ENCODE measurements at regions not wholly inside any gene's neighbourhood (a gene's known extent, or its start where the extent isn't known, plus 50 kb on each side); places are given as distances from the start of the nearest gene placed in this dataset.

DNA sequence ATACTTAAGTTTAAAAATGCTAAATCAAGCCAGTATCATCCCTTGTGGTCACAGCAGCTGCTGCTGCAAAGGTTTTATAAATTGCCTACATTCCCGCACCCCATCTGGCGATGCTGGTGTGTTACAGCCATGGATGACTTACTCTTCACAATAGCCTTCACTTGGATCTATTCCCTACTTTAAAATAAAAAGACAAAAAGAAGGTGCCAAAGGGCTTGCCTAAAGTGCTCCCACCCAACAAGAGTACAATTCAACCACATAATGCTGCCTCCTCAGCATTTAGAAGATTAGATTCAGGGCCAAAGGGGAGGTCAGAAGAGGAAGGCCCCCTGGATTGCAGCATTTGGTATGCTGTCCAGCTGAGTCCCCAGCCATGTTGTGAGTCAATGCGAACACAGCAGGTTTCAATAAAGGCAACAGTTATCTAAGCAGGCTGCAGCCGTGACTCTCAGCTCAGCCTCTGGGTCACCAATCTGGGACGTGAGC is 176.1 kb downstream of the DAD1 start:
- no peak for DNase-seq

DNA sequence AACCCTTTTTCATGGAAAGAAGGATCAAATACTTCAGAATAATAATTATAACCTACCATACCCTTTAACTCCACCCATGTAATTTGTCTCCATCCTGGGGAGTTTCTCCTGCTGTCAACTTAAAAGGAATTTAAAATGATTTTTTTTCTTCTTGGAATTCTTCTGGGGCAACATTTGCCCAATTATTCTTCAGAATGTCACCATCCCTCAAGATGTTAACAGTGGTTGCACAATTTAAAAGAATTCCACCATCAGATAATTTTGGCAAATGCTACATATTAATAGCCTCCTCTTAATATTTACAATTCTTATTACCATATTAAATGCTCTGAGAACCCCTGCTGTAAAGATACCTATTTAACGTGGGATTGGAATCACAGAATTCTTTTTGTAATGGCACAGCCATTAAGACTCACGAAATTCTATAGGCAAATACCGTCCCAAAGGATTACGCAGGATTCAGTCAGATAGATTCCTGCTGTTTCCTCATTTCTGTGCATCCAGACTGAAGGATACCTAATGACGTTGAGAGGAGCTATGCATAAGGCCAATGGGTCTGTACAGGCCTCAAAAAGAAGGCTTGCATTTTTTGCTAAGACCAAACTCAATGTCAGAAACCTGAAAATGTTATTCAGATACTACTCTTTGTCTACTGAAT is 177.5 kb downstream of the DAD1 start:
- no peak for DNase-seq

DNA sequence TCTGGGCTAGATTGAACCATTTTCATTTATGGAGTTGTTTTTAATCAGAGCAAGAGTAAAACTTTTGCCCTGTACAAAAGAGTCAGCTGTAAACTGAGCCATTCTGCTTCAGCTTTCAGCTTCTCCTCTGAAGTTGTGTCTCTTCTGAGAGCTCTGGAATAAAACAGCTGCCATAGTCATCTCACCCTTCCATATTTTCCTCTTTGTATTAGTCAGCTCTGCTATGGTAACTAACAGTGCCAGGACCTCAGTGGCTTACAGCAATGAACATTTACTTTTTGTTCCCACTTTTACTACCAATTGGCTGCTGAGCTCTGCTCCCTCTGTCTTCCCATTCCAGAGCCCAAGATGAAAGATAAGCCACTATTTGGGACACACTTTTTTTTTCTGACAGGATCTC is 178.5 kb downstream of the DAD1 start:
- DNase-seq = no peak

DNA sequence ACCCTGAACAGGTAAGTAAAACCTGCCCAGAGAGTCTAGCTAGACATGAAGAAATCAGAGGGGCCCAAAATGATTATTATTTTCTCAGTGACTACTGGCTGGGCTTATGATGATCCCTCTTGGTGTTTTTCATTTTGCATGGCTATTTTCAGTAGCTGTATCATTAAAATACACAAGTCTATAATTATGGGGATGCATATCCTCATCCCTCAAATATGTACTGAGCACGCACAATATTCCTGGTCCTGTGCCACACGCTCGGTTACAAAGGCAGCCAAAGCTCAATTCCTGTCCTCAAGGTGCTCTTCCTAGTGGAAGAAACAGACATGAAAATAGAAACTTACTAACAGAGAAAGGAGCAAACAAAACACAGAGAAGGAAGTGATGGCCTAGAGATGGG is 180.0 kb downstream of the DAD1 start:
- no peak for DNase-seq

DNA sequence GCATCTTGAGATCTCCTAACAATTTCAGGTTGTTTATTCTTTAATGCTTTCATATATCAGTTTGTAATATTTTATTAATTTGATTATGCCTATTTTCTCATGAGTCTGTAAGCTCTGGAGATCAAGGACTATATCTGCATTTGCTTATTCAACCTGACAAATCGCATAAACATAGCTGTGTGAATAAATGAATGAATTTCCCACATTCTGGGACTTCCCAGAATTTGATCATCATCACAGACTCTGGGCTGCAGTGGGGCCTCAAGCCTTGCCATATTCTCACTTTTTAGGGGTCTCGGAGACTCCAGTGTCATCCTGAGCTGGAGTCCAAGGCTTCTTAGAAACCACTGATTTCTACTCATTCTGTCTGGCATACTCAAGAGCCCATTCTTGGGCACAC is 180.5 kb downstream of the DAD1 start:
- DNase-seq = no peak

DNA sequence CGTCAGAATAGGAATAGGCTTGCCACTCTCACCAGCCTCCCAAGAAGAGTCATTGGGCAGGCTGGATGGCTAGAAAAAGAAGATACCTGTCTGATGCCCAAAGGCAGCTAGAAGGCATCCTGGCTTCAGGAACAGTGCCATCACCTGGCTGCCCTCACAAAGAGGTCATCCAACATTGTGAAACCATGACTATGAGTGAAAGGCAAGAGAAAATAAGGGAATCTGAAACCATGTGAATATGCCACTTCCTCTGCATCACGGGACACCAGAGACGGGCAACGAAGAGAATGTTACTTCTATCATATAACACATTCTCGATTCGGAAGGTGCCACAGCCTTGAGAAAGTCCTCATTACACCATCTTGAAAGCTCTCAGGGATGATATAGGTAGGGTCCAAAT is 182.0 kb downstream of the DAD1 start:
- no peak for DNase-seq

DNA sequence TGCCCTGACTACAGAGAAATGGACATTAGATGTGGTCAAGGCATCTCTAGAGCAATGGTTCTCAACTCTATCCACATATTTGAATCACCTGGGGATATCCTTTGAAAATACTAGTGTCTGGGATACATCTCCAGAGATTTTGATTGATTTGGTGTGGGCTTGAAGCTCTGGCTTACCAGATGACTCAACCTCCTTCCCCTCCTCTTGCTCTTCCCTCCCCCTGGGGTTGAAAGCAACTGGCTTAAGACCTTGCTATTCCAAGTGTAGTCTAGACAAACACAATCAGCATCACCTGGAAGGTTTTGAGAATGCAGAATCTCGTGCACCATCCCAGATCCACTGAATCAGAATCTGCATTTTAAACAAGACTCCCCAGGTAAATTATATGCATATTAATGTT is 183.8 kb downstream of the DAD1 start:
- no peak for DNase-seq

DNA sequence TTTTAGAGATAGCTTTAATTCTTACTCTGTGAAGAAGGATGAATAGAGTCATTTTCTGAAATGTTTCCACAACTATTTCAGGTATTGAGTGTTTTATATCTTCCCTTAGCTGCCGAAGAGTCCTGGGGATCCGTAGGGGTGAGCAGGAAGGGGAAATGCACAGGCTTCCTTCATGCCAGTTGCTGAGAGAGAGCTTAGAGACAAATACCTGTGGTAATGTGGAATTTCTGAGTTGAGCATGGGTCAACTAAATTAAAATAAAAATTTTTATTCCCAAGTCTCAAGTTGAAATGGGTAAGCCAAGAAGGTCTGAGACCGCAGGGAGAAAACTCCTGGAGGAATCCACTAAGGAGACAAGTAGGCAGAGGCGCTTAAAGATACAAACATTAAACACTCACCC is 185.7 kb downstream of the DAD1 start:
- no peak for DNase-seq

DNA sequence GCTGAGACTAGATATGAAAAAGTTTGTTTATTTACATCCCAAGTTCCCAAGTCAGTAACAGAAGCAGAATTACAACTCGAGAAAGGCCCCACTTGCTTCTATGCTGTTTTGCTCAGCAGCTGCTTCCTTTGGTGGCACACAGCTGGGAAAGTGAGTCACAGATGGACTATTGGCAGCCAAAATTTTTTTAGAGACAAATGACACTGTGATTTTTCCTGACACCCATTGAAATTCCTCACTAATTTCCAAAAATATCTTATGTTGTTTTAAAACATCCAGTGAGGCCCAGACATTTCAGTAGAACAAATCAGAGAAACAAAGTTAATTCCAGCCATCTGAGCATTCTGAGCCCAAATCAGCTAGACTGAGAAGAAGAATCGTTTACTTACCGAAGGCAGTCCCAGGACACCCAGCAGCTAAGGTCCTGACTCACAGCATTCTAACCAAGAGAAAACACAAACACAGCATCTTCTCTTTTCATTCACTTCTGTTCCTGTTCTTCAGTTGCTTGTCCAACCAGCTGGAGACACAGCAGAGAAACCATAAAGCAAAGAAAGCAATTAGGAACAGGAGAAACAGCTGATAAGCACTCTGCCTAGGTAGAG is 188.3 kb downstream of the DAD1 start:
- no peak for DNase-seq

DNA sequence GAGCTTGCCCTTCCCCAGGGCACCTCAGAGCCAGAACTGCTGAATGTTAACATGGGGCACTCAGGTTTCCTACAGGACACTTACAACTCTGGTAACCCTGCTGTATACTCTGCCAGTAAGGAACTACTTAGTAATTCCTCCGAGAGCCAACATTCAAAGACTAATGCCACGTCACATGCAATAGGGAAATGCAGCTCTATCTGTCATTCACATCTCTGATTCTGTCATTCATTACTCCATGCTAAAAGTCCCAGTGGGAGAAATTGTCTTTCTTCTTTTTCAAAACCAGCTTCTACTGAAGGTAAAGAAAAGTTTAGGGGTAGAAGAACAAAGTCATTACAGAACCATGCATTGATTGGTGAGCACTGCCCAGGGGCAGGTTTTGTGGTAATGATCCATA is 189.2 kb downstream of the DAD1 start:
- DNase-seq = no peak

DNA sequence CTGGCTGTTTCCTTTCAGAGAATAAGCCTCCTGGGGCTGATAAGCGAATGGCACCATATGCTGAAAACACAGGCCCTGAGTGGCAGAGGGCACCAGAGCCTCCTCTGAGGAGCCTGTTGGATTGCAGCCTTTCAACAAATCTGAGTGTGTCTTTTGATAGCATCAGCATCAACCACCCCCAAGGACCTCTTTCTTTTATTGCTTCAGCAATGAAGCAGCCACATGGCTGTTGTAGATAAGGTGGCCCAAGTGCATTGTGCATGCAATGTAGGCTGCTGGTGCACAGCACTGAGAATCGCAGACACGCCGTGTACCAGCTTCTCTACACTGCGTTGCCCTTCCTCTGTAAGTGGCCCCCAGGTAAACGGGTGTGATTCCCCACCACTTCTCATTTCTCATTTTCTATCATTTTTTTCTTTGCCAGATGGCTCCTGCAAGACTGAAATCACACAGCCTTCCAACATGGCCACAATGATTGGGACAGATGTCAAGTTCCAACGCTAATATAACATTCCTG is 191.7 kb downstream of the DAD1 start:
- DNase-seq = no peak

DNA sequence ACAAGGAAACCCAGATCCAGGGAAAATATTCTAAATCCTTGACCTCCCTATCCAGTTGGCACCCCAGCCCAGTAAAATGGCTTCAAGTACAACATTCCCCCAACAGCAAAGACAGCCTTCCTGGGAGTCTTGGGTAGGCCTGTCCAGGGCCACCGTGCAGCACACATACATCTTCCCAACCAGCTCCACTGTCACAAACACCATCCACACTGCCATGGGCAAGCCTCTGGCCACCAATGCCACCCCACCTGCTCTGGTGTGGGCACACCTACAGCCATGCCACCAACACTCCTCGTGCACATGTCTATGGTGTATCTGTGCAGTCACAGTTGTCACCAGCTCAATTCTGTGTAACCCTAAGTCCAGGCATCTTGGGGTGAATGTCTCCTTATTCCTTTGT is 193.2 kb downstream of the DAD1 start:
- DNase-seq = no peak

DNA sequence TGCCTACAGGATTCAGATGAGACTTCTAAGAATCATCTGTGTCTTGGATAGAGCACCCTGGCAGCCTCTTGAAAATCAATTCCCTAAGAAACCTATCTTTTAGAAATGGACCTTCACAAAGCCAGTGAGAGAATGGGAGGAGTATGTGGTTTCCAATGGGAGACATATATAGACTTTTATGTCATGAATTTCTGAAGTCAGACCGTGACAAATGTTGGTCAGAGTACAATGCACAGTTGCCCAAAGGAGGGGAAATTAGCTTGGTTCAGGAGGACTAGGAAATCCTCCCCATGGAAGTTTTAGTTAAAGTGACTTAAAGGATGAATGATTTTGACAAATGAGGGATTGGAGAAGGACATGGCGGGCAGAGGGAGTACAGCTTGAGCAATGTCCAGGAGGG is 194.4 kb downstream of the DAD1 start:
- no peak for DNase-seq

DNA sequence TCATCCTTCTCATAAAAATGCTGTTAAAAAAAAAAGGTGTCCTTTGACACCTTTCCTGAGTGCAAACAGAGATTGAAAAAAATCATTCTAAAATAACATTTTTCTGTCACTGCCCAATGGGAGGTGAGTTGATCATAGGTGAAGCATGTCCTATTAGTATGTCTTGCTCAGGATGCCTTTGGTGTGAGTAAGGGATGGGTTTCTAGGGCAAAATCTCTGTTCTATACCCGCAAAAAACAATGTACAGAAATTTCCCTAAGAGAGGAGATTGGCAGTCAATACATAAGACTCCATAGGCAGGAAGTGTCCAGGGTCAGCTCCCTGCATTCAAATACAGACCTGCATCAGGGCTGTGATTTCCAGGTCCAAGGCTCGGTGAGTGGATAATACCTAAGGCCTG is 195.2 kb downstream of the DAD1 start:
- DNase-seq = no peak

DNA sequence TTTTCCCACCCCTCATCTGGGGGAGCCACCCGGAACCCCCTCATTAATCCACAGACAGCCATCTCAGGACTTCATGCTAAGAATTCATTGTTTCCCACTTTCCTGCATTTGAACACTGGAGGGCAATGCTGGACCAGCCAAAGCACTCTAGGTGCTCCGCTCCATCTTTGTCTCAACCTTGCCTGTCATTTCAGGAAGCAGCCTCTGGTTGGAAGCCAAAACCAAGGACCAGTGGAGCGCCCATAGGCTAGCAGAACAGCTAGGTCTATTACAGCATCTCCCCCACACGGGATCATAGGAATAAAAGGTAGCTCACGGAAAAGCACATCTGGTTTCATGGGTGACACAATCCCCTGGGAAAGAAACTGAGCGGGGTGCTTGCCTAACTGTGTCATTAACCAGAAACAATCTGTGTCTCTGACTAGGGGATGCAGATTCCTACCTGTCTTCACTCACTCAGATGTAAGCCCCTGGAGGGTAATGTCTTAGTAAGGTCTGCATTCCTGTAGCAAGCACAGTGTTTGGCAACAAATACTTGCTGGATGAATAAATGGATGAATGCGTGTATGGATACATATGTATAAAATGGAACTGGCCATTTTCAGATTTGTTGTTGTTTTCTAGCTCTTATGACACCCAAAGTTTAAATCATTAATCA is 197.0 kb downstream of the DAD1 start:
- DNase-seq = no peak

DNA sequence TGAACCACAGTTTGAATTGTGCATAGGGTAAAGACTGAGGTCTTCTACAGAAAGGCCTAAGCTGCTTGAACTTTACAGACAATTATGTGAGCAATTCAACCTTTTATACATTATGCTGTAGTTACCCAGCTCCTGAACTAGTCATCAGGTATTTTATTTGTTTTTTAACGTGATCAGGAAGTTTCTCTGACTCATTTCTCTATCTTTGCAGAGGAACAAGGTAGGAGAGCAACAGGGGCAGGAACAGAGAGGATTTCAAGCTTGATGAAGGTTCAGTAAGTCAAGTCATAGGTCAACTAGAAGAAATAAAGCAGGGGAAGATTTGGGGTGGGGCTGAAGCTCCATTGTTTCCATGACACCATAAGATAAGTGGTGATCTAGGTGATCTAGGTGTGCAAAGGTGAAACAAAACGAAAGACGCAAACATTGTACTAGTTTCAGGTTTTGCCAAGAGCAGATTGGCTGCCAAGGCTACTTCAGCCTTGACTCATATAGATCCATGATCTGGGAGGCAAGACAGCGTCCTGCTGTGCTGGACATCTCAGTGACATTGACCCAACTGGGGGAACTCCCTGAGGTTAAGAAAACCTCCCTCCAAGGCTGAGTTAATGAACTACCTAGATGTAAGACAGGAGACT is 198.1 kb downstream of the DAD1 start:
- DNase-seq = no peak

DNA sequence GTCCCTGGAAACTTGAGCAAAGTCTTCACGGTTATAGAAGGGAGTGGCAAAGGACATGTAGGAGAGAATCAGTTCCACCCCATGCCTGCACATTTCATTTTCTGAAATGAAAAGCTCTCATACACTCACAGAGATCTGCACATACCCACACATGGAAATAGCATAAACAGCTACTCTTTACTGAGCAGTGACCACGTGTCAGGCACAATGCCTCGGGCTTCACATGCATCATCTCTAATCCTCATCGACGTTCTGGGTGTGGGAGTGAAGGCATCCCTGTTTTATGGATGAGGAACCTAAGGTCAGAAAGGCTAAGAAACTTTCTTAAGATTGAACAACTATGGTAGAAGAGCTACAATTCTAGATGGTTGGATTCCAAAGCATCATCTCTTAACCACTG is 198.8 kb downstream of the DAD1 start:
- DNase-seq = no peak

DNA sequence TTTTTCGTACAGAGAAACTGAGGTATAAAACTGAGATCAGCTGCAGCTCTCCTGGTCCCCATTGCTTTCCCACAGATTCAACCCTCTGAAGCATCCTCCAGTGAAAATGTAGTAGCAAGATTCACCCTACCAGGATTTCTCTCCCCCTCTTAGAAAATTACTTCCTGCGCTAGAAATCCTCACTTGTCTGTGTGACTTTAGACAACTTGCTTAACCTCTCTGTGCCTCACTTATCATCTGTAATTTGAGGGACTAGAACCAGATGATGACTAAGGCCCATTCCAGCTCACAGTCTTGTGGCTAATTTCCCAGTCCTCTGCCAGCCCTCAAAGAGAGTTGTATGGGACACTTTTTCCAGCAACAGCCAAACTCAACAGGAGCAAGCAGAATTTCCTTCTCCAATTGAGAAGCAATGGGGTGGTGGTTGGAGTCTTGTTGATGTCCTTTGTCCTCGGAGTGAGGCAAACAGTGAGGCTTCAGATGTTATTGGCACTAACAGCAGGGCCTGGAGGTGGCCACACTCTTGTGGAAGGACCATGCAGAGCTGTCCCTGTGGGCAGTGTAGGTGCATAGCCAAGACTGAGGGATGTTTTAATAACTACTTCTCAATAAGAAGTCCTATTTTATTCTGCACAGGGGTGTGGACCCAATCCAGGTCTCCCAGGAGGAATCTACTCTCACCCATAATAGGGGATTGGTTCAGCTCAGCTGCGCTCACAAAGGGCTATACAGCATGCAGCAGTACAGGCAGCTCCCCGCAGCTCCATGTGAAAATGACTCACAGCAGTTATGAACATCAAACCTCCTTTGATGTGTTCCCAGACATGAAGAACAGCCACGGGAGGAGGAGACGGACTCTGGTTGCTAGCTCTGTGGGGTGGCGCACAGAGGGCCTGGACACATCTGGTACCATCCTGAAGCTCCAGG is 200.1 kb downstream of the DAD1 start:
- no peak for DNase-seq

DNA sequence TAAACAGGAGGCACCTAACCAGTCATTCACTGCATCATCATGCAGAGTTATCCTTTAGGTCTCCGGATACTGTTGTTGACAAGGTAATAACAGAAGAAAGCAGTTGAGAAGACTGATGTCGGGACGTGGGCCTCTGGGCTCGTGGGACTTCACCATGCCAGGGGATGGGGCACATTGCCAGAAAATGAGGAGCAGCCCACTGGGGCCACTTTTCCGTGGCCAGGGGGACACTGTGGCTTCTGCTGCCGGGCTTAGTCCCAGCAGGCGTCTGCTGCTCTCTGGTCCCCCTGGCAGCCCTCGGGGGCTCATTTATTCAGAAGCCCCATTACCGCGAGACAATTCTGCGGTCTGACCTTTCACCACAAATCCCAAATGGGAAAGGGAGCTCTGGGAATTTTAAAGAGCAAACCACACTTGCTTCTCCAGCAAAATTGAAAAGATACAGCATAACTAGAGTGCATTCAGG is 201.2 kb downstream of the DAD1 start:
- no peak for DNase-seq

DNA sequence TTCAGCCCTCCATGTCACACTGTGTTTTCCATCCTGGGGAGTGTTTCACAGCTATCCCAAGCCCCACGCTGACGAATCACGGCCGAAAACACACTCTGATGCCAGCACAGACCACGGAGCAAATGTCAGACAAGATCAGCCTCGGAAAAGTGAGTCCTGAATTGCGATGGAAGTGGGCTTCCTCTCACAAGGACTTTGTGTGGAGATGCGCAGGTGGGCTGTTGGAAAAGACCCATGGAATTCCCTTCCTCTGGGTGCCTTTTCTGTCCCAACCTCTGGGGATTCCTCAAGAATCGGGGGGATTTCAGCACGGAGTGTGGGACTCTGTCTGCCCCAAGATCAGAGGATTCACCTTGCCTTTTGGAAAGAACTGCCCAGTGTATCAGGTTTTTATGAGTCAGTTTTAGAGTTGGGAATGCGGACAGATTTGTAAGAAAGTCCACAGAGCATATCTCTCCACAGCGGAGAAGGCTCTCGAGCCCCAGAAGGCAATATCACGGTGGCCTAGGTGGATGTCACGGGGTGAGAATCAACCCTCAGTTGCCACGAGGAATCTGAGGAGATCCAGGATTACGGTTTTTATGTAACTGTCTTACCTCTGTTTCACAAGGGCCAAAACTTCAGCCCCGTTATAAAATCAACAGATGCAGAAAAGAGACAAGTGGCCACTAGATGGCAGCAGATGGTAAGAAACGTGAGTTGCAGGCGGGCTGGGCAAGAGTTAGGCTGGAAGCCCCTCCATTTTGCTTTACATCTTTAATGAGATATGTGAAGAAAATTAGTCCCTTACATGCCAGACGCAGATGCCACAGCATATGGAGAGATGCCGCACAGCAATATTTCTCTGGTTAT is 201.9 kb downstream of the DAD1 start:
- DNase-seq = peak; percentile 1

DNA sequence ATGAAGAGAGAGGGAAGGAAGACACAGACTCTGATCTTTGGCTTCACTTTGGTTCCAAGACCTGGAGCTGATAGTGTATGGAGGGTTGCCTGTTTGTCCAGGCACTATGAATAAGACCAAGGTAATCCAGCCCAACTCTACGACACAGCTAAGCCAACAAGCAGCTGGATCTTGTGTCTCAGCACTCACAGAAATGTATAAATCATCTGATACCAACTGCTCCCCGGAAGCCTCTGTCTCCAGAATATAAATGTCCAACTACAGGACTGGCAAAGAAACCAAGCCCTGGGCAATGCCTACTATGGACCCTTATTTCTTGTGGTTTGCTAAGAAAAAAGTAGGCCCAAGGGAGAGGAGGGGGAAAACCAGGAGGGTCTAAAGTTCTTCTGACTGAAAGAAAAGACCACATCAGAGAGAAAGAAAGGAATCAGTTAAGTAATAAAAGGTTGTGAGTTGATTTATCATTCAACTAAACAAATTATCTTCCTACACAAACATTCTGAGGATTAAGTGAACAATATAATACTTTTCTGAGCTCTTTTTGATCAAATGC is 204.0 kb downstream of the DAD1 start:
- DNase-seq = no peak
